ENCODE measurements at regions not wholly inside any gene's neighbourhood (a gene's known extent, or its start where the extent isn't known, plus 50 kb on each side); places are given as distances from the start of the nearest gene placed in this dataset.

DNA sequence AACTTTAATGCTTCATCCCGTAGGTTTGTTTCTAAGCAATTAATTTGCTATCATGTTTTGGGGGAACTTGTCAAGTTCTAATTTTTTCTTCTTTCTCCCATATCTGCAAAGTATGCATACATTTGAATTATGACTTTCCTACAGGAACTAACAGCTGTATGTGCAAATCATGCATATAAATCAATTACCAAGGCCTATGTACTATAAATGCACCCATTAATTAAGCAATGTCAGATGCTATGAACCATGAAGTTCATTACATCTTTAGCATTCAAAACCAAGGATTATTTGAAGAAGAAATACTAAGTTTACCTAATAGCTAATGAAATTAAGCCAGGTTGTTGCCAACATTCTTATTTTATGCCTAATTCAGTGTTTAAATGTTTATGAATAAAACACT, 851.3 kb downstream of the TFAP2A start:
- TF ChIP-seq CTCF (IDR thresholded peaks at IDR 0.05) (no peak), POLR2A (IDR thresholded peaks at IDR 0.05) (no peak)
